ENCODE measurements at regions not wholly inside any gene's neighbourhood (a gene's known extent, or its start where the extent isn't known, plus 50 kb on each side); places are given as distances from the start of the nearest gene placed in this dataset.
A peak's percentile ranks its signal among the peaks of the same experiment; 100 is the strongest.
"Not testable (repeated sequence)": the region's sequence is repeated elsewhere in the genome, so short reads cannot be mapped to it uniquely, and the experiment has no call there.

DNA sequence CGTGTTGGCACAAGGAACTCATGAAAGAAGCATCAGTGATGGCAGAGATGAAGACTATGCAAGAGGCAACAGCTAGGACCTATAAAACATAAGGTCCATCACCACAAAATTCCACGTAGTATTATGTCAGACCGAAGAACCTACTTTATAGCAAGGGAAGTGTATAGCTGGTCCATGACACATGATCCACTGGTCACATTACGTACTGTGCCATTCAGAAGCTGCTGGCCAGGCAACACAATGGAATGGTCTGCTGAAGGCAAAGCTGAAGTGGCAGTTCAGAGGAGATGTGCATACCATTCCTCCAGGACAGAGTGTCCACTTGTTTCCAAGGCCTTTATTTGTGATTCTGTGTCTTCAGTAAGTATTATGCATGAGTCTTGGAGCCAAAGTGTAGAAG is 215.5 kb upstream of the UGT8 start:
- DNase-seq = no peak

DNA sequence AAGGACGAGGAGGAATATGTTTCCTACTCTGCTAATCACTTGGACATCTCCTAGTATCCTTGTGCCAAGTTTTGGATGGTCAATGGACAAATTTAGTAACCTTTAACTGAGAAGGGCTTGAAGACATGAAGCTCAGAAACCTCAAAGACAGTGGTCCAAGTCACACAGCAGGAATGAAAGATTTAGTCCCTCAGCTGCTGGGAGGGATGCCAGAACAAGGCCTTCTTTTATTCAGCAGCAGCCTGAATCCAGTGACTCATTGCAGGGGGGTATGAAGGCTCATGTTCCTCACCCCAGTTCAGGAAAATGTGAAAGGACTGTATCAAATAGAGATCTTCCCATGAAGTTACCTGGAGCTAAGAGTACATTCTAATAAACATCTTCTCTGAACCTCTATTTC is 214.9 kb upstream of the UGT8 start:
- no peak for DNase-seq

DNA sequence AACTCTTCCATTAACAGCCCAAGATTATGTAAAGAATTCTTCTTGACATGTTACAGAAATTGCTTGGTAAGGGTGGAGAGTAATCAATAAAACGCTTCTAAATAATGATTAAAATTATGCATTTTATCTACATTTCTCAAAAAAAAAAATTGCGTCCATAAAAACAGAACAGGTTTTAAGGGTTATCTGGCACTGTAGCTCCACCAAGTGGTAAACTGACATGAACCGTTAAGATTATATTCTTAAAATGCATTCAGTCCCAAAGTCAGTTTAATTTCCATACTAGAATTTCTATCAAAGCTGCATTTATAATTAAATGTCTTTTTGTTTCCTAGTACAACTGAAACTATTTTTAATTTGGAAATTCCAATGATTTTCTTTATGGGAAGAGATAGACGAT is 214.0 kb upstream of the UGT8 start:
- no peak for DNase-seq

DNA sequence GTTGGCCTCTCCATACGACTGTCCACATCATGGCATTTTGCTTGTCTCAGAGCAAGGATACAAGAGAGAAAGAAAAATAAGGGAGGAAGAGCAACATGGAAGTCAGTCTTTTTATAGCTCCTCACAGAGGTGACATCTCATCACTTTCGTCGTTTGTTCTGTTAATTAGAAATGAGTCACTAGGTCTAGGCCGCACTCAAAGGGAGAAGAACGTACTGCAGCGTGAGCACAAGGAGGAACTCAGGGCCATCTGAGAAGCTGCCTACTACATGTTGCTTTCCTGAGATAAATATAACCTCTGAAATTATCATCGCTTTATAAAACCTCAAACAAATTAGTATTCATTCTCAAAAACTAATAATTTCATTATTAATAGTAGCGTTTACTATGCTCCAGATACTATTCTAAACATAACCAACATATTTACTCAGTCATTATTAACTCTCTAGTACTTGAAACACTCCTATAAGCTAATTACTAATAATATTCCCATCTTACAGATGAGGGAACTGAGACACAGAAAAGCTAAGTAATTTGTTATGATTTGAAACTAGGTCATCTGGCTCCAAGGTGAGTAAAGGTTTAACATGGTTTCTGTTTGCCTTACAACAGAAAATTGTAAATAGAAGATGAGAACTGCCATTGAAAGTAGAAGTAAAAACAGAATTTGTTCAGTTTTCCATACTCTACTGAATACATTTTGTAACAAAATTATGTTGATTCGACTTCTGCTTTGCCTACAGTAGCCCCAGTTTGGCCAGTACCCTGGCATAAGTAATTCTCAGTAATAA is 213.2 kb upstream of the UGT8 start:
- no peak for DNase-seq

DNA sequence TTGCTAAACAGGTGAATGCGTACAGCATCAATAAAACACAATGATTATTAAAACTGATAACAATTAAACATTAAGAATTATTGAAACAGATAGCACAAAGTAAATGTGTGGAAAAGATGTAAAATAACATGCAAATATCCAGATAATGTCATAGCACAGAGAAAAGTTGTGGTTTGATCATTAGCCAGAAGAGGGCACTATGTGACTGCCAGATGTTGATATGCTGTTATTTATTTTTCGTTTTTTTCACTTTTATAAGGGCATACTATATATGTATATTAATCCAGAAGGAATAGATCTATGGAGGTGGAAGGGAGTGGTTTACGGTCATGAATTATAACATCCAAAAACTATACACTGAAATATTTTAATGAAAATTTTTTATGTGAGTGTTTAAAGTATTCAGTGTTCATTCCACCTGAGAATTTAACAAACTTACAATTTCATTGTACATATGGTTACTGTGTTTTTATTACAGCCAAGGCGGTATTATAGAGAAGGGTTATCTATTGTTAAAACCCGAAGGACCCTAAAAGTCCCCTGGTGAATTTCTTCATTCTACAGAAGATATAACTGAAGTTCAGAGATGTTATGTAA is 211.9 kb upstream of the UGT8 start:
- DNase-seq = no peak

DNA sequence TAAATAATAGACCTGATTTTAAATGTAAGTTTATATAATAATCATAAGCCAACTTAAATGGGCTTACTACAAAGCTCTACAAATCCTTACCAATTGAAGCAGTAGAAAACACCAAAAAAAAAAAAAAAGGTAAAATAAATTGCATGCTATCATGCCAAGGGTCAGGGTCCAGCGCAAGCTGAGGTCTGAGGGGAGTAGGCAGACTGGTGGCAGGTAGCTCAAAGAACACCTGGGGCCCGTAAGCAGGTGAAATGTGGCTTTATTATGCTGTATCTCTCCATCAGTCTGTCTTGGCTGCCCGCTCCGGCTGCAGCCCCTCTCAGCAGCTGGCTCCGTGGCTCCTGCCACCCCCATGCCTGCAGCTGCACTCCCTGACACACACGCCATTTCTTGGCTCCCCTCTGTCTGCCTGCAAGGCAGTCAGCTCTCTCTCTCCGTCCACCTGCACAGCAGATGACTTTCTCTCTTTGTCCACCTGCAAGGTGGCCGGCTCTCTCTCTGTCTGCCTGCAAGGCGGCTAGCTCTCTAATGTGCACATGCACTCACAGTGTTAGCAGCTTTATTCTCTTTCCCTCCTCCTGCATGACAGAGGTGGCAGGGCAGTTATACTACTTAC is 209.4 kb upstream of the UGT8 start:
- DNase-seq = no peak

DNA sequence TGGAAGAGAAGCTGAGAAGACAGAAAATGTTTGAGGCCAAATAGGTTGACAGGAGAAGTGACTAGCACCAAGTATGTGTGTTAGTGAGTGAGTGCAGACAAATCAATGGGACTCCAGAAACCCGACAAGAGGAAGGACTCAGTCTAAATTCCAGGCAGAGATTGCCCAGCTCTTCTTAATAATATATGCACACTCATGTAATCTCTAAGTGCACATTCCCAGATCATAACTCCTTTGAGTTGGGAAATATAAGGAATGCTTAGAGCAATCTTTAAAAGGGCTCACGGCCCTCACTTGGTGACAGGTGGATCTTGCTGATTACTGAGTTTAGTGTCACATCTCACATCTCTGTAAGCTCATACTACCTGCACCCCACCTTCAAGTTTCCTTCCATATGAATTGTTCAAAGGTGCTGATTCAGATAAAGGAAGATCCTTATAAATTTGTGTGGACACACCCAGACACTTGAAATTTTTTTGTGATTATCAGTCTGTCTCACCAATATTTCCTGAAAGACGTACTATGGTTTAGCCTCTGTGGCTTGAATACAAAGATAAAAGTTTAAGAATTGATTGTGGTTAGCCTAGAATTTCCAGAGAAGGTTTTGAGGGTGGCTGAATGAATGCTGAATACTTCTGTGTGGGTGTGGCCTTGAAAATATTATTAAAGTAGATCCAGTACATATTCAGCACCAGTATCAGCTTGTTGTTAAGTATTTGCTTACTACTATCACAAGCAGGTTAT is 205.1 kb upstream of the UGT8 start:
- no peak for DNase-seq

DNA sequence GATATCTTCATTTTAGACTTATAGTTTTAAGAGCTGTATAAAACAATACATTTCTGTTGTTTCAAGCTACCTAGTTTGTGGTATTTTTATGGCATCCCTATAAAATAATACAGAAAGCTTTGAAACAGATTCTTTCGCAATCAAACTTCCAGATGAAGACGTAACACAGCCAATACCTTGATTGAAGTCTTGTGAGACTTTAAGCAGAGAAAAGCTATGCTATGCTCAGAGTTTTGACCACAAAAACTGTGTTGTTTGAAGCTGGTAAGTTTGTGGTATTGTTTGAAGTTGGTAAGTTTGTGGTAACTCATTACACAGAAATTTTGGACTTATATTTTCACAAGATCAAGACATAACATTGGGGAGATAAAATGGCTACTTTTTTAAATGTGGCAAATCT is 201.8 kb upstream of the UGT8 start:
- DNase-seq = no peak

DNA sequence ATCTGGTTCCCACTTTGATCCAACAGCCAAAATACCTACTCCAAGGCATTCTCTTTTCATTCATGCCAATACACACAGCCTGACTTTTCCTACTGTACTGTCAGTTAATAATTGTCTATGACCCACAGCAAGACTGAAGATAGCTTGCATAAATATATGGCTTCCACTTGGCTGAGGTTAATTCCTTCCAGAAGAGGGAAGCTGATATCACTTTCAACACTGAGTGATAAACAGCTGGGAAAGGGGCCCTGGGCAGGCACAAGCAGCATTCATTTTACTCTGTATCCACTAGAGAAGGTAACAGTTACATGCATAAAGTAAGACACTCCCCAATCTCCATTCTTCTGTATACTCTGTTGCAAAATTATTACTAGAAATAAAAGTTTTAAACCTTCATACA is 200.2 kb upstream of the UGT8 start:
- DNase-seq = no peak

DNA sequence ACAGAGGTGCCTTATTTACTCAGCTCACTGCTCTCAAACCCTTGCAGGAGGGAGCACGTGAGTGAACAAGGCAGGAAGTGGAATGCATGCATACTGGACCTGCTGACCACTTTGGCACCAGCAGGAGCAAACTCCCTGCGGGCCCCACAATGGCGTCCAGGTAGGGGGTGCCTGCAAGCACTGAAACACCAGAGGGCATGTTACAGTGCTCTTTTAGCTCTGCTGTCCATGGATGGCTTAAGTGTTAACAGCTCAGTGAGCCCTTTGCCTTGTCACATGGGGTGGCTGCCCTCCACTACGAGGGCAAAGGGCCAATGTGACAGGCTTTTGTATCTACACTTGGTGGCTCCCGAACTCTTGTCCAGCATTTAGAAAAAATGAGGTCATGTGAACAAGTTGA is 199.5 kb upstream of the UGT8 start:
- no peak for DNase-seq

DNA sequence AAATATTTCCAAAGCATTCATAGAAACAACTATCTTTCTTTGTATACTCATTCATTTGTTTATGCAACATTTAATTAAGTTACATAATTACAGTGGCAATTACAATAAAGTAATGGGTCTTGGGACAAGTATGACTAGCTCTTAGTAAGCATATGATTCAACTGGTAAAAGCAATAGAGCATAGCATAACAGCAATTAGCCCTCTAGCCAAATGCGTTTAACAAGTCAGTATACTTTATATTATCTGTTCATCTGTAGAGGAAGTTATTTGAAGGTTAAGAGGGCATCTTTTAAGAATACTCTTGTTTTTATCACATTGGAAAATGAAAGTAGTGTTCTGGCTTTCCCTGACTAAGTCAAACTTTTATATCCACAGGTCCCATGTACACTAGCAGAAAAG is 198.1 kb upstream of the UGT8 start:
- DNase-seq = no peak

DNA sequence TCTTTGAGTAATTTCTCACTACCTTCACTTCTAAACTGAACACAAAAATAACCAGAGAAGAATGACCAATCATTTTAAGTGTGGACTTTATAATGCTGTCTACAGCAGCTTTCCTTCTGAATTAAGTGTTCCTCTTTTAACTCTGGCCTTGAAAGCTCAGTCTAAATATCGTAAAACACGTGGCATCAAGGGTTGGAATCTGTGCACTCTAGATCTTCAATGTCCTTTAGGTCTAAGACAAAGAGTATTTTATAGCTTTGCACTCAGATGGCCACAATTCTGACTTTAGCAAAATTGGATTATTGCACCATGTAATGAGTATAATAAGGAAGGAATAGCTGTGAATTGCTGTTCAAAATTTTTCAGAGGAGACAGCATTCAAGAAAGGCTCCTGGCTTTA is 197.1 kb upstream of the UGT8 start:
- no peak for DNase-seq

DNA sequence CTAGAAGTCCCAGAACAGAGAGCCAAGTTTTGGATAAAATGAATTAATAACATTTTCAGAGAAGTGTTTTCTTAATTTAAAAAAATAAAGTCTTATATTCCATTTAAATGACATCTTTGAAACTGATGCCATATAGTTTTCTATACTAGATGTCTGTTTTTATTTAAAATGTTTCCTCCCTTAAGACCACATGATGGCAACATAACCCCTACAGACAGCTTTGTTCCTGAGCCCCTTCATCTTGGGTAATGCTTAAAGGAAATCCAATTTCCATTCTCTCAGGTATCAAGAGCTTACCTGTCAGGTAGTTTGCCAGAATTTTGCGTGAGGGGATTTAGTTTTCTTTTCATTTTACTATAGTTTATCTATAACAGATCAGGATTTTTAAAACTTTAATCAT is 181.4 kb upstream of the UGT8 start:
- peak in 1 of 2 experiments; percentile 8 for DNase-seq

DNA sequence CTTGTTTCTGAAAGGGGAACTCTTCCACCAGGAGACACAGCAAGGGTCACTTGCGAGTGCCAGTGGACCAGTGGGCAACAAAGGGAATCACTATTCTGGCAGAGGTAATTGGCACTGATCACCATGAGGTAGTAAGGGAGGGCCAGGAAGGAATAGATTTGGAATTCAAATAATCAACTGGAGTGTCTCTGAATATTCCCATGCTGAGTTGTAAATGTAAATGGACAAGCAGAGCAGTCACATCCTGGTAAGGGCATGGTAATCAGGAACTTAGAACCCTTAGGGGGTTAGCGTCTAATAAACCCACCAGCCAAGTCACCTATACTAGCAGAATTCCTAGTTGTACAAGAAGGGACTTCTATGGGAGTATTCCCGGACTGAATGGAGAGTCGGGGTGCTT is 178.5 kb upstream of the UGT8 start:
- DNase-seq = no peak

DNA sequence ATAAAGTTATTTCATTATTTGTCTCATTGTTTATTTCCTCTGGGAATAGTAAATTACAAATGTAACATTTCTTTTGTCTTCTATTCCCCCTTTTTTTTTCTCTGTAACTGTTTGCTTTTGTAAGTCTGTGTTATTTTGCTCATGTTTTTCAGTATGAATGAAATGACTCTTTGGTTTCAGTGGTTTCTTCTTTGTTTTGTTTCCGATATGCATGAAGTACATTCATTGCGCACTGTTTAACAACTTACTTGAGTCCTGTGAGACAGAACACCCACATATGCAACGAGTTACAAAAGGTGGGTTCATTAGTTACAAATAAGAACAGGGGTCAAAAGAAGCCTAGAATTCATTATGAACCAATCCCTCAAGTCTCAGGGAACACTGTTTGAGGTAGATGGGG is 175.0 kb upstream of the UGT8 start:
- no peak for DNase-seq

DNA sequence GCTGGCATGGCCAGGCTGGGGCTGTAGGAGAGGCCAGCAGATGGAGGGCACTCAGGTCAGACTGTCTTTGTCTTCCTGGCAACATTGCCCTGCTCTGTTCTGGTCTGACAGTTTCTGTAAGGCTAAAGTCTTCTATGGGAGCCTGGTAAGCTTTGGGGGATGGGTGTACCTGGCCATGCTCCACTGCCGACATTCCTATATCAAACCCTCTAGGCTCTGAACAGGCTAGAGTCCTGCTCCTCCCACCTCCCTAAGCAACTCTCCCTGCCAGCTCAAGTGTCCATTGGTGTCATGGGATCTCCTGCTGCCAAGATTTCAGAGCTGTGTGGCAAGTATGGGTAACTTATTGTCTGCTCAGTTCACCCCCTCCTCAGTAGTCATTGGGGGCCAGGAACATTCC is 163.5 kb upstream of the UGT8 start:
- no peak for DNase-seq

DNA sequence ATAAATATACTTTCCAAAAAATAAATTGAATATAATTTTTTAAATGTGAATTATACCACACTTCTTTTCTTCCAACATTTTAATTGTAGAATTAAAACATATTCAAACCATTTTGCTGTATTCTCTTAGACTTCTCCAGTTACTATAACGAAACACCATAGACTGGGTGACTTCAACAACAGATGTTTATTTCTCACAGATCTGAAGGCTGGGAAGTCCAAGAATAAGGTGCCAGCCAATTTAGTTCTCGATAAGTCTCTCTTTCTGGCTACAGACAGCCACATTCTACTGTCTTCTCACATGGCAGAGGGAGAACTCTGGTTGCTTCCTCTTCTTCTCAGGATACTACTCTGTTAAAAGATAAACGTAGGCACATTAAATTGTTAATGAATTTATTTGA is 155.8 kb upstream of the UGT8 start:
- no peak for DNase-seq

DNA sequence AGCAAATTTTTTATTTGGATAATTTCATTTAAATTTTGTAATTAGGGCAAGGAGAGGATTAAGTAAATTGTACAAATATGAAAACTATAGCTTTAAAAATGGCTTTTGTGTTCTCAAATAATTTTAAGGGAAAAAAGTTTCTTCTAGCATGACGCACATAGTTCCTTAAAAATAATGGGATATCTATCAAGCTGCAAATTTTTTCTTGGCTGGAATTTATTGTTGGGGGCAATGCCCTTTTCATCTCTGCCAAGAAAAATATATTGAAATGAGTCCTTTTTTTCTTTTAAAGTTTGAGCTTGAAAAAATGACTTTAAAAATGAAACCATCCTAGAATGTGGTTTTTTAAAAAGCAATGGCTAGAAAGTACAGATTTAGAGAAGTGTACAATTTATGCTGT is 154.4 kb upstream of the UGT8 start:
- DNase-seq = no peak

DNA sequence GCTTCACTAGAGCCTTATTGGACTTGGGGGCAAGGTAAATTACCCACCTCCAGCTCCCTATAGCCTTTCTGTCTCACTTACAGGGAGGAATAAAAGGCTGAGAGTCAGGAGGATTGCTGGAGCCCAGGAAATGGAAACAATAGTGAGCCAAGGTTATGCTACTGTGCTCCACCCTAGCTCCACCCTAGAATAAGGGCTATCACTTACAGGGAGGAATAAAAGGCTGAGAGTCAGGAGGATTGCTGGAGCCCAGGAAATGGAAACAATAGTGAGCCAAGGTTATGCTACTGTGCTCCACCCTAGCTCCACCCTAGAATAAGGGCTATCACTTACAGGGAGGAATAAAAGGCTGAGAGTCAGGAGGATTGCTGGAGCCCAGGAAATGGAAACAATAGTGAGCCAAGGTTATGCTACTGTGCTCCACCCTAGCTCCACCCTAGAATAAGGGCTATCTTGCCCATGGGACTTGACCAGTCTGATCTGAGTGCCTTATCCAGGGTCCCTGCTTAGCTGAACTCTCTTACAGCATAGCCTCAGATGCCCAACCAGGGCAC is 150.6 kb upstream of the UGT8 start:
- DNase-seq = not testable (repeated sequence)

DNA sequence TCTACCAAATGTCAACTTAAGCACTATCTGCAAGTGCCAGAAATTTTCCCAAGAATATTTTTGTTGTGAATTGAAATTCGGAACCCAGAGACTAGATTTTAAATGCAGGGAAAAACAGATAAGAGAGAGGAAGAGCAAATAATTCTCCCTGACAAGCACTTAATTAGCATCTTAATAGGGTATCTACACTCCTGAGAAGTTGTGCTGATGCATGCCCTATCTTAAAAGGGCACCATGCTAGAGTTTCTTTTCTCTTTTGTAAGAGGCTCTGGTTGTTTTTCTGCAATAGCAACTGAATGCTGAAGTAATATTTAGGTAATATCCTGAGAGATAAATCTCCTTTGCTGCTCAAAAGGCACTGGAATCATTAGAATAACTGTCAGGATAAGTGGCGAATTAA is 139.9 kb upstream of the UGT8 start:
- no peak for DNase-seq

DNA sequence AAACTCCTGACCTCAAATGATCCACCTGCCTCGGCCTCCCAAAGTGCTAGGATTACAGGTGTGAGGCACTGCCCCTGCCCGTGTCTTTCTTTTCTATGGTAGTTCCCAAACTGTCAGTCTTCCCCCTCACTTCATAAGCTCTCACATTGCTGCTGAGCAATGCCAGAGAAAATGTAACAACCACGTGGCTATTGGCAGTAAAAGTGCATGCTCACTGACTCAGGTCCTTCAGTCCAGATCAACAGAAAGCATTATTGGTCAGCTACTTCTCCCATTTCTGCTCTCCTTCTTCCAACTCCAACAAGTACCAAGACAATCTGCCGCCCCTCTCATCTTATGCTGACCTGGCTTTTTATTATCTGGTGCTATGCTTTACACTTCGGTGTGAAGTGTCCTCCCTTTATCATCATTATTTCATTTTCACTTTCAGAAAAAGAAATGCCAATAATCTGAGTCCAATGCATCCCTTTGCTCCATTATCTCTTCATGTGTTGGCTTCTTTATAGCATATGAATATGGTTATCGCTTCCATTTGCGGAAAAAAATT is 133.8 kb upstream of the UGT8 start:
- DNase-seq = no peak

DNA sequence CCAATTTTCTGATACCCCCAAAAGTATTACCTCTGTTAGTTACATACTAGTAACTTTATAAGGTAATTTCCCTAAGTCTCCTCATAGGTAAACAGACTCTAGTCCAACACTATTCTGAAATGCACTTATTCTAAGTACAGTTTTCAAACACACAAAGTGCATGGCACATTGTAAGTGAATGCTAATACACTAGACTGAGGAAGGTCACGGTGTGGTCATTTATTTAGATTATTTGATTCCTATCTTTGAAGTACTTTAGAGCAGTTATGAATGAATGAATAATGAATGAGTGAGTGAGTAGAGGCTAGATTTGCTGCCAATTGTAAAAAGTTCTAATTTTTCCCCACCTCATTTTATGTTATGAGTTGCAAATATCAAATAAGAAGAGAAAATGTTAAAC is 132.8 kb upstream of the UGT8 start:
- DNase-seq = no peak

DNA sequence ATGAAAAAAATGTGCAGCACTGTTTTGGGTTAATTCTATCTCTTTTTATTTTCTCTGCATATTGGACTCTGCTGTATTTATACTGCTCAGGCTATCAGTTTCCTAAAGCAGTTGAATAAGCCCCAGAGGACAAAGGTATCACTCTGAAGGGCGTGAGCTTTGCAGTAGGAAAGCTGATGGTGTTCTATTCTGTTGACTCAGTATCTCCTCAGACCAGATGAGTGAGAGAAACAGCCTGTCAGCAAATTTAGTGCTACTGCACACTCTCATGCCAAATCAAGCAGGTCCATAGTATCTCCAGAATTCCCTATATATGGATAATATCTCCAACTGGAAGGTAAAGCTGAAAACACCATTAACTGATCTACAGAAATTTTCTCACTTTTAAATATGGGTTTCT is 132.3 kb upstream of the UGT8 start:
- DNase-seq = no peak

Measured in NCI-H1930 (cell line).